HEK293 (cell line): ENCODE measurements at regions not wholly inside any gene's neighbourhood (a gene's known extent, or its start where the extent isn't known, plus 50 kb on each side); places are given as distances from the start of the nearest gene placed in this dataset.

Source experiments
- CTCF ChIP-seq: fragments of 450-650 bp; formaldehyde crosslinking; IDR thresholded peaks from 2 replicates; pipeline ENCODE4 v1.5.1; 2016; ENCODE audit warnings: missing biosample characterization, missing genetic modification characterization
- TSHZ1 ChIP-seq: fragments of 450-650 bp; formaldehyde crosslinking; IDR thresholded peaks from 2 replicates; pipeline ENCODE4 v1.5.1; 2016; ENCODE audit warnings: missing biosample characterization, missing genetic modification characterization, borderline replicate concordance
- ZNF266 ChIP-seq: fragments of 450-650 bp; formaldehyde crosslinking; IDR thresholded peaks from 2 replicates; pipeline ENCODE4 v1.5.1; 2016; ENCODE audit warnings: missing biosample characterization, missing genetic modification characterization, low read depth
- ZNF335 ChIP-seq: fragments of 450-650 bp; formaldehyde crosslinking; conservative IDR thresholded peaks from 2 replicates; pipeline ENCODE4 v1.5.1; 2016; ENCODE audit warnings: missing biosample characterization, missing genetic modification characterization
- ZNF76 ChIP-seq: fragments of 450-650 bp; formaldehyde crosslinking; IDR thresholded peaks from 2 replicates; pipeline ENCODE4; 2016; ENCODE audit warnings: low read depth, missing biosample characterization, missing genetic modification characterization, borderline replicate concordance
- ZNF777 ChIP-seq: fragments of 450-650 bp; formaldehyde crosslinking; IDR thresholded peaks from 2 replicates; pipeline ENCODE4 v1.5.1; 2017; ENCODE audit warnings: missing biosample characterization, missing genetic modification characterization, borderline replicate concordance
- ZXDB ChIP-seq: fragments of 450-650 bp; formaldehyde crosslinking; IDR thresholded peaks from 2 replicates; pipeline ENCODE4 v1.5.1; 2016; ENCODE audit warnings: missing biosample characterization, missing genetic modification characterization
- TF ChIP-seq, protein P1 (sequence below): fragments of 450-650 bp; formaldehyde crosslinking; IDR thresholded peaks from 2 replicates; pipeline ENCODE4 v1.5.1; 2016; ENCODE audit warnings: missing biosample characterization, missing genetic modification characterization

DNA sequence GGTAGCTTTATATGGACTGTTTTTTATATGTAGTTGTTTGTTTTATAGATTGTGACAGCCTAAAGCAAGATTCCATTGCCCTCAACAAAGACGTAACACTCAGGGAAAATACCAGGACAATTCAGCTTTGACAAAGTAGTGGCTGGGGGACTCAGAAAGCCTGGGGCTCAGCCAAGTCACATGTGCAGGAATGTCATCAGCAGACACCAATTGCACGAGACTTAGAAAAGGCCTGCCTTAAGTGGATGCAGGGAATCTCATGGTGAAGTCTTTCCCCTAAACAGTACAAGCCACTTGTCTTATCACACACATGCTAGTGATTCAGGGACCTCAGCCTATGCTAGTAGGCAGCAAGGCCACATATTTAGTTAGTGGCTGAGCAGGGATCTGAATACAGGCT is 381.8 kb upstream of the THBS1 start:
- no peak for TF ChIP-seq CTCF
- no peak for TF ChIP-seq TSHZ1 (tag by site-specific recombination)
- TF ChIP-seq ZNF777 (tag by site-specific recombination), result no peak
- TF ChIP-seq, protein P1, sequence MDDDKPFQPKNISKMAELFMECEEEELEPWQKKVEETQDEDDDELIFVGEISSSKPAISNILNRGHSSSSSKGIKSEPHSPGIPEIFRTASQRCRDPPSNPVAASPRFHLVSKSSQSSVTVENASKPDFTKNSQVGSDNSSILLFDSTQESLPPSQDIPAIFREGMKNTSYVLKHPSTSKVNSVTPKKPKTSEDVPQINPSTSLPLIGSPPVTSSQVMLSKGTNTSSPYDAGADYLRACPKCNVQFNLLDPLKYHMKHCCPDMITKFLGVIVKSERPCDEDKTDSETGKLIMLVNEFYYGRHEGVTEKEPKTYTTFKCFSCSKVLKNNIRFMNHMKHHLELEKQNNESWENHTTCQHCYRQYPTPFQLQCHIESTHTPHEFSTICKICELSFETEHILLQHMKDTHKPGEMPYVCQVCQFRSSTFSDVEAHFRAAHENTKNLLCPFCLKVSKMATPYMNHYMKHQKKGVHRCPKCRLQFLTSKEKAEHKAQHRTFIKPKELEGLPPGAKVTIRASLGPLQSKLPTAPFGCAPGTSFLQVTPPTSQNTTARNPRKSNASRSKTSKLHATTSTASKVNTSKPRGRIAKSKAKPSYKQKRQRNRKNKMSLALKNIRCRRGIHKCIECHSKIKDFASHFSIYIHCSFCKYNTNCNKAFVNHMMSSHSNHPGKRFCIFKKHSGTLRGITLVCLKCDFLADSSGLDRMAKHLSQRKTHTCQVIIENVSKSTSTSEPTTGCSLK (tag by site-specific recombination), result no peak
- no peak for TF ChIP-seq ZXDB (tag by site-specific recombination)
- TF ChIP-seq ZNF76 (tag by site-specific recombination), result no peak
- no peak for TF ChIP-seq ZNF335 (tag by site-specific recombination)
- no peak for TF ChIP-seq ZNF266 (tag by site-specific recombination)
